Keratinocyte (primary cell): ENCODE measurements at regions not wholly inside any gene's neighbourhood (a gene's known extent, or its start where the extent isn't known, plus 50 kb on each side); places are given as distances from the start of the nearest gene placed in this dataset.

ENCODE experiments used
- EZH2 ChIP-seq: IDR thresholded peaks from one replicate; pipeline ENCODE4 v1.6.1; 2012; ENCODE audit warnings: inconsistent platforms, mild to moderate bottlenecking, low read length, moderate library complexity
- TF ChIP-seq, protein P1 (sequence below), 3 experiments: IDR thresholded peaks in 1 of 3; conservative IDR thresholded peaks in 1 of 3; optimal IDR thresholded peaks in 1 of 3; 2 replicates in 2 of 3; 3 replicates in 1 of 3; pipeline versions ENCODE3 to v1.5.1; 2011; ENCODE audit warnings: low read length in 3 of 3, mild to moderate bottlenecking in 3 of 3, moderate library complexity in 2 of 3, control low read depth in 1 of 3, inconsistent platforms in 1 of 3; ENCODE audit not compliant: insufficient read depth in 2 of 3; ENCODE audit errors: extremely low read depth in 1 of 3

DNA sequence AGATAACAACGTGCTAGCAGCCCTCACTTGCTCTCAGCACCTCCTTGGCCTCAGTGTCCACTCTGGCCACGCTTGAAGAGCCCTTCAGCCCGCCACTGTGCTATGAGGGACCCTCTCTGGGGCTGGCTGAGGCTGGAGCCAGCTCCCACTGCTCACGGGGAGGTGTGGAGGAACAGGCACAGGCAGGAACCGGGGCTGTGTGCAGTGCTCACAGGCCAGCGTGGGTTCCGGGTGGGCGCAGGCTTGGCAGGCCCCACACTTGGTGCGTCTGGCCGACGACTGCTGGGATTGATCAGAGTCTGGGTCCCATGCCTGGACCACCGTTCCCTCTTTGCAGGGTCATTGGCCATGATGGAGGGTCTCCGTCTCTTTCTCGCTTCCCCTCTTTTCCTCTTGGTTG lies 194.3 kb upstream of the GRAMD2B start:
- TF ChIP-seq, protein P1, sequence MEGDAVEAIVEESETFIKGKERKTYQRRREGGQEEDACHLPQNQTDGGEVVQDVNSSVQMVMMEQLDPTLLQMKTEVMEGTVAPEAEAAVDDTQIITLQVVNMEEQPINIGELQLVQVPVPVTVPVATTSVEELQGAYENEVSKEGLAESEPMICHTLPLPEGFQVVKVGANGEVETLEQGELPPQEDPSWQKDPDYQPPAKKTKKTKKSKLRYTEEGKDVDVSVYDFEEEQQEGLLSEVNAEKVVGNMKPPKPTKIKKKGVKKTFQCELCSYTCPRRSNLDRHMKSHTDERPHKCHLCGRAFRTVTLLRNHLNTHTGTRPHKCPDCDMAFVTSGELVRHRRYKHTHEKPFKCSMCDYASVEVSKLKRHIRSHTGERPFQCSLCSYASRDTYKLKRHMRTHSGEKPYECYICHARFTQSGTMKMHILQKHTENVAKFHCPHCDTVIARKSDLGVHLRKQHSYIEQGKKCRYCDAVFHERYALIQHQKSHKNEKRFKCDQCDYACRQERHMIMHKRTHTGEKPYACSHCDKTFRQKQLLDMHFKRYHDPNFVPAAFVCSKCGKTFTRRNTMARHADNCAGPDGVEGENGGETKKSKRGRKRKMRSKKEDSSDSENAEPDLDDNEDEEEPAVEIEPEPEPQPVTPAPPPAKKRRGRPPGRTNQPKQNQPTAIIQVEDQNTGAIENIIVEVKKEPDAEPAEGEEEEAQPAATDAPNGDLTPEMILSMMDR (optimal IDR thresholded peaks at IDR 0.05 in 1 of 3, IDR thresholded peaks at IDR 0.05 in 1 of 3, conservative IDR thresholded peaks at IDR 0.05 in 1 of 3; ENCODE audit: extremely low read depth in 1 of 3, insufficient read depth in 2 of 3, low read length in 3 of 3) = no peak
- no peak for TF ChIP-seq EZH2
